Heart left ventricle (tissue), 16 donors: ENCODE measurements at regions not wholly inside any gene's neighbourhood (a gene's known extent, or its start where the extent isn't known, plus 50 kb on each side); places are given as distances from the start of the nearest gene placed in this dataset.
"Not testable (repeated sequence)": the region's sequence is repeated elsewhere in the genome, so short reads cannot be mapped to it uniquely, and the experiment has no call there.

ENCODE experiments used
- ATAC-seq, 4 donors: fragments of 200-7000 bp; cut with Tn5 transposase; one replicate each; pipeline ENCODE4 v1.9.1; 2020 to 2022; ENCODE audit warnings: moderate library complexity in 4 of 4, mild to moderate bottlenecking in 3 of 4, moderate number of reproducible peaks in 1 of 4
- DNase-seq, 5 donors: peaks; one replicate each; pipeline ENCODE4 v3.0.0-alpha.2; 2020
- H3K27ac ChIP-seq, 12 donors: fragments of 200-600 bp; sonication (generic) in 4 of 12; one replicate each; pipeline versions ENCODE4 v1.5.0 to v1.8.0; 2016 to 2022; ENCODE audit warnings: mild to moderate bottlenecking in 2 of 12
- H3K27me3 ChIP-seq, 9 donors: fragments of 200-600 bp; sonication (generic) in 2 of 9; one replicate each; pipeline versions ENCODE4 v1.5.1 to v1.8.0; 2016 to 2022; ENCODE audit warnings: mild to moderate bottlenecking in 3 of 9
- H3K36me3 ChIP-seq, 9 donors: fragments of 200-600 bp; sonication (generic) in 2 of 9; one replicate each; pipeline versions ENCODE4 v1.5.0 to v1.8.0; 2018 to 2022; ENCODE audit warnings: mild to moderate bottlenecking in 2 of 9
- H3K4me1 ChIP-seq, 12 donors: fragments of 200-600 bp; sonication (generic) in 4 of 12; one replicate each; pipeline versions ENCODE4 v1.5.0 to v1.8.0; 2016 to 2022; ENCODE audit warnings: mild to moderate bottlenecking in 3 of 12
- H3K4me3 ChIP-seq, 12 donors: fragments of 200-600 bp; sonication (generic) in 4 of 12; one replicate each; pipeline versions ENCODE4 v1.5.0 to v1.8.0; 2017 to 2022; ENCODE audit warnings: mild to moderate bottlenecking in 9 of 12, moderate library complexity in 4 of 12
- H3K9me3 ChIP-seq, 12 donors: fragments of 200-600 bp; sonication (generic) in 4 of 12; one replicate each; pipeline versions ENCODE4 v1.5.0 to v1.8.0; 2016 to 2022; ENCODE audit warnings: mild to moderate bottlenecking in 1 of 12
- POLR2A ChIP-seq, 2 donors: fragments of 450-650 bp; IDR thresholded peaks; one replicate each; pipeline ENCODE4 v1.6.1; 2017; ENCODE audit warnings: antibody characterized with exemption in 2 of 2, mild to moderate bottlenecking in 2 of 2, moderate library complexity in 2 of 2
- WGBS, 4 donors: extraction: QIAGEN DNeasy Blood & Tissue Kit in 2 of 4; methylation state at CpG; one replicate each; pipeline versions ENCODE4 v1.1.5 to v1.1.7; 2013 to 2018; 5-methylcytosine and 5-hydroxymethylcytosine counted together
- intact Hi-C, 10 donors: fragments of 100-400 bp; cut with DNase I; formaldehyde crosslinking; loops; one replicate each; pipeline versions ENCODE4 v1.11.1 to v1.14.2; 2022
- TF ChIP-seq, protein P1 (sequence below), 12 donors: fragments of 200-600 bp; sonication (generic) in 4 of 12; IDR thresholded peaks; one replicate each; pipeline versions ENCODE4 v1.5.0 to v1.8.0; 2018 to 2022; ENCODE audit warnings: antibody characterized with exemption in 12 of 12, mild to moderate bottlenecking in 5 of 12
- donor health status: ischemic (EF 13 %, LVEDD 7.1; RV severe dilation, severe dysfunction).
- donor health status: healthy with polysubstance abuse.
- donor health status: DM: no; HTN: yes; CAD: no.
- donor health status: DM: no; HTN: no; CAD: no.
- donor health status: ischemic (EF 25% LVEDD 6.9; RV normal size, moderate dysfunction).
- donor health status: ischemic (EF 25% LVEDD 5.7; RV mildly dilated, moderate dysfunction).
- donor health status: healthy.
- donor health status: DM: yes; HTN: yes; CAD: no.
- donor health status: ischemic (EF 35%, LVEDD 5.7; RV mildly dilated, moderate dysfunction).
- donor health status: nonischemic (EF 11% LVEDD 7.7; RV severe dilation, severe dysfunction).
- donor health status: DM: yes; HTN: yes; CAD: no.
- donor health status: PGD.
- donor health status: ischemic (EF 29% LVEDD 5.4; RV normal size, mild dysfunction).
- donor health status: nonischemic (EF 23%, LVEDD 6.1; RV moderate dilation, normal function).

DNA sequence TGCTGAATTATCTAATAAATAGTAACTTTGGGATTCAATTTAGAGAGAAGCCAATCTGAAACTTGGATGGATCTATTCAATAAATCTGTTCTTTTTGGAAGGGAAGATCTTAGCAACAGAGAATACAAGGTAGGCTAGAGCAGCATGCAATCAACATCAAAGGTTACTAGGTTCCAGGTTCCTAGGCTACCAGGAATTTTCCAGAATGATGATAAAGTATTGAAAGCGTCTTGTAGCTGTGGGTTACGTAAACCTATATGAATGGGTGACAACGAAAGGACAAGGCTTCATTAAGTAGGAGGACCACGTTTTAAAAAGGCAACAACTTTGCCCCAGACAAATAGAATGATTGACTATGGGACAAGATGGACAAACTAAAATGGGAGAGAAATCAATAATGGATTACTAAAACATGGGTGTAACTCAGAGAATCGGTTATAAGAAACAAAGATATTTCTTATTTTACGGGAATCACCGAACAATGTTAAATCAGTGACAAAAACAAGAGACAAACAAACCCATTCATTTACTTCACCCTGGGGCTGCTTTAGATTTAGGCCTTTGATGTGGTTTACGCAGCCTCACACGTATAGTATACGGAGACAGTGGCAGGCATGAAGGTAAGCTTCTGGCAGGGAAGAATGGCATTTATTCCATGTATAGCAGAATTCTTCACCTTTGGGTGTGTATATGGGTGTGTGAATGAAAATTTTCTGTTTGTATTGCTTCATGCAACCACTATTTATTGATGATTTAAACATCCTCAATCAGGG, 732.6 kb upstream of the PABPC4L start:
- H3K27me3 ChIP-seq, result no peaks in the 10 kb centered on the region
- H3K4me1 ChIP-seq, result no peaks in the 10 kb centered on the region
- 80 to 86% (median 85%) methylated on average over 10 of the region's 10 CpGs for WGBS, 4 donors
- intact Hi-C loops, result no loop called here
- ATAC-seq, result no peak
- H3K27ac ChIP-seq, result no peak overlapping the region
- no peak overlapping the region for H3K4me3 ChIP-seq
- no peak for DNase-seq
- no peak for TF ChIP-seq POLR2A (IDR thresholded peaks at IDR 0.05)
- TF ChIP-seq, protein P1, sequence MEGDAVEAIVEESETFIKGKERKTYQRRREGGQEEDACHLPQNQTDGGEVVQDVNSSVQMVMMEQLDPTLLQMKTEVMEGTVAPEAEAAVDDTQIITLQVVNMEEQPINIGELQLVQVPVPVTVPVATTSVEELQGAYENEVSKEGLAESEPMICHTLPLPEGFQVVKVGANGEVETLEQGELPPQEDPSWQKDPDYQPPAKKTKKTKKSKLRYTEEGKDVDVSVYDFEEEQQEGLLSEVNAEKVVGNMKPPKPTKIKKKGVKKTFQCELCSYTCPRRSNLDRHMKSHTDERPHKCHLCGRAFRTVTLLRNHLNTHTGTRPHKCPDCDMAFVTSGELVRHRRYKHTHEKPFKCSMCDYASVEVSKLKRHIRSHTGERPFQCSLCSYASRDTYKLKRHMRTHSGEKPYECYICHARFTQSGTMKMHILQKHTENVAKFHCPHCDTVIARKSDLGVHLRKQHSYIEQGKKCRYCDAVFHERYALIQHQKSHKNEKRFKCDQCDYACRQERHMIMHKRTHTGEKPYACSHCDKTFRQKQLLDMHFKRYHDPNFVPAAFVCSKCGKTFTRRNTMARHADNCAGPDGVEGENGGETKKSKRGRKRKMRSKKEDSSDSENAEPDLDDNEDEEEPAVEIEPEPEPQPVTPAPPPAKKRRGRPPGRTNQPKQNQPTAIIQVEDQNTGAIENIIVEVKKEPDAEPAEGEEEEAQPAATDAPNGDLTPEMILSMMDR (IDR thresholded peaks at IDR 0.05), result no peak
- no peaks in the 10 kb centered on the region for H3K36me3 ChIP-seq
- no peaks in the 10 kb centered on the region for H3K9me3 ChIP-seq

DNA sequence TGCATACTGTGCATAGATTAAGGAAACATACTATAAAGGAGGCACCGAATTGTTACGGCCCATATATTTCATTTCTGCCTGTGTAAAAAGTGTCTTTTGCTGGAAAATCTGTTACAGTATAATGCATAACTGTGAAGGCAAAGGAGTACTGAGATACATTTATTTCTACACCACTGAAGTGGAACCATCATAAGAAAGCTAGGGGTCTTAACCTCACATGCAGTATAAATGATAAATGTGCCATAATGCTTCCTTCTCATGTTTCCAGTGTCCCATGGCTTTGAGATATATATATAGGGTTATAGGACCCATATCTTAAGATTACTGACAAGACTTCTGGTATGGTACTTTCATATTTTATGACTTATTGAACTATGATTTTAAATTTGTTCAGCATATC, 713.8 kb upstream of the PABPC4L start:
- no peaks in the 10 kb centered on the region for H3K9me3 ChIP-seq
- H3K4me3 ChIP-seq, result no peak overlapping the region
- no peaks in the 10 kb centered on the region for H3K27me3 ChIP-seq
- H3K4me1 ChIP-seq, result no peaks in the 10 kb centered on the region
- H3K27ac ChIP-seq, result no peak overlapping the region
- TF ChIP-seq, protein P1 (IDR thresholded peaks at IDR 0.05), result no peak
- TF ChIP-seq POLR2A (IDR thresholded peaks at IDR 0.05), result no peak
- no peak for ATAC-seq
- intact Hi-C loops, result no loop called here
- H3K36me3 ChIP-seq, result no peaks in the 10 kb centered on the region
- 91 to 96% (median 92%) methylated on average over 2 of the region's 2 CpGs for WGBS, 4 donors
- no peak for DNase-seq

DNA sequence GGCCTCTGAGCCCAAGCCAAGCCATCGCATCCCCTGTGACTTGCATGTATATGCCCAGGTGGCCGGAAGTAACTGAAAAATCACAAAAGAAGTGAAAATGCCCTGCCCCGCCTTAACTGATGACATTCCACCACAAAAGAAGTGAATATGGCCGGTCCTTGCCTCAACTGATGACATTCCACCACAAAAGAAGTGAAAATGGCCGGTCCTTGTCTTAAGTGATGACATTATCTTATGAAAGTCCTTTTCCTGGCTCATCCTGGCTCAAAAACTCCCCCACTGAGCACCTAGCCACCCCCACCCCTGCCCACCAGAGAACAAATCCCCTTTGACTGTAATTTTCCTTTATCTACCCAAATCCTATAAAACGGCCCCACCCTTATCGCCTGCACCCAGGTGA, 712.7 kb upstream of the PABPC4L start:
- H3K4me1 ChIP-seq, H3K4me3 ChIP-seq, H3K27me3 ChIP-seq, H3K27ac ChIP-seq, DNase-seq, ATAC-seq, intact Hi-C loops, H3K36me3 ChIP-seq, H3K9me3 ChIP-seq: not testable (repeated sequence)
- WGBS, 4 donors, result 73 to 79% (median 77%) methylated on average over 7 of the region's 7 CpGs

DNA sequence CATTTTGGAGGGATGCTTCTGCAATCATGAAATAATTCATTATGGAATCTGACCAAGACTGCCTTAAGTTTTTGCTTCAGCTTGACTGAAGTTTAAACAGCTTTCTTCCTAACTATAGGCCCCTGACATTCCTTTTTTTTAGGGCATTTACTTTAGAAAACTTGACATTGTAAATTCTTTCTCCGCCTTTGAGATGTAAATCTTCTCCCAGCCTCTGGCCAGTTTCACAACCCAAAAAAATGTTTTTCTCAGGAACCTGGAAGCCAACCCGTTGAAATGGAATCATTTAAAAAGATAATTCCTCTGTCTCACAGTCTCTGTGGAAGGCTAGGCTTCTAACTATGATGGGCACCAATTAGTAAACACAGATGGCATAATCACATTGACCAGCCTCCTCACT, 710.4 kb upstream of the PABPC4L start:
- Histone ChIP-seq H3K9me3 (no peaks in the 10 kb centered on the region), H3K4me3 (no peak overlapping the region), H3K4me1 (no peaks in the 10 kb centered on the region), H3K27ac (no peak overlapping the region), H3K36me3 (no peaks in the 10 kb centered on the region), H3K27me3 (no peaks in the 10 kb centered on the region)
- intact Hi-C loops, result no loop called here
- no peak for DNase-seq
- TF ChIP-seq POLR2A (IDR thresholded peaks at IDR 0.05), result no peak
- TF ChIP-seq, protein P1 (IDR thresholded peaks at IDR 0.05), result no peak
- ATAC-seq, result no peak
- WGBS, 4 donors, result 49 to 52% (median 51%) methylated on average over 2 of the region's 2 CpGs
